ENCODE measurements at regions not wholly inside any gene's neighbourhood (a gene's known extent, or its start where the extent isn't known, plus 50 kb on each side); places are given as distances from the start of the nearest gene placed in this dataset.

- H3K4me3 ChIP-seq (replicated peaks; ENCODE audit: low read depth, low read length) = no peak overlapping the region
- DNase-seq (ENCODE audit: extremely low read depth, insufficient read length) = no peak
- H3K27me3 ChIP-seq (replicated peaks; ENCODE audit: control insufficient read depth, insufficient read depth, low read length) = no peaks in the 10 kb centered on the region; the same call in 1 of the 2 replicates
- TF ChIP-seq CTCF (IDR thresholded peaks at IDR 0.05; ENCODE audit: insufficient read depth, low read length, poor library complexity, severe bottlenecking) = no peak
- no peaks in the 10 kb centered on the region for H3K36me3 ChIP-seq (ENCODE audit: control insufficient read depth, insufficient read depth, low read length)
Observed at GRCh38 chr20:41726727-41727126, 108.5 kb upstream of the CHD6 start.

GRCh38 chr20:41719151-41719550 lies 101.0 kb upstream of the CHD6 start:
- DNase-seq (ENCODE audit: extremely low read depth, insufficient read length) = no peak
- H3K4me3 ChIP-seq (replicated peaks; ENCODE audit: low read depth, low read length) = no peak overlapping the region
- no peaks in the 10 kb centered on the region; the same call in 1 of the 2 replicates for H3K27me3 ChIP-seq (replicated peaks; ENCODE audit: control insufficient read depth, insufficient read depth, low read length)
- no peaks in the 10 kb centered on the region for H3K36me3 ChIP-seq (ENCODE audit: control insufficient read depth, insufficient read depth, low read length)
- no peak for TF ChIP-seq CTCF (IDR thresholded peaks at IDR 0.05; ENCODE audit: insufficient read depth, low read length, poor library complexity, severe bottlenecking)

- TF ChIP-seq CTCF (IDR thresholded peaks at IDR 0.05; ENCODE audit: insufficient read depth, low read length, poor library complexity, severe bottlenecking) = no peak
- no peak for DNase-seq (ENCODE audit: extremely low read depth, insufficient read length)
- H3K36me3 ChIP-seq (ENCODE audit: control insufficient read depth, insufficient read depth, low read length) = no peaks in the 10 kb centered on the region
- no peaks in the 10 kb centered on the region; the same call in 1 of the 2 replicates for H3K27me3 ChIP-seq (replicated peaks; ENCODE audit: control insufficient read depth, insufficient read depth, low read length)
- H3K4me3 ChIP-seq (replicated peaks; ENCODE audit: low read depth, low read length) = no peak overlapping the region
Observed at GRCh38 chr20:41717483-41717882, 99.3 kb upstream of the CHD6 start.

- no peaks in the 10 kb centered on the region for H3K36me3 ChIP-seq (ENCODE audit: control insufficient read depth, insufficient read depth, low read length)
- no peak for TF ChIP-seq CTCF (IDR thresholded peaks at IDR 0.05; ENCODE audit: insufficient read depth, low read length, poor library complexity, severe bottlenecking)
Observed at GRCh38 chr20:41716911-41717310, 98.7 kb upstream of the CHD6 start.

GRCh38 chr20:41716436-41716835 lies 98.3 kb upstream of the CHD6 start:
- DNase-seq (ENCODE audit: extremely low read depth, insufficient read length) = no peak
- TF ChIP-seq CTCF (IDR thresholded peaks at IDR 0.05; ENCODE audit: insufficient read depth, low read length, poor library complexity, severe bottlenecking) = no peak
- no peak overlapping the region for H3K4me3 ChIP-seq (replicated peaks; ENCODE audit: low read depth, low read length)
- no peaks in the 10 kb centered on the region for H3K36me3 ChIP-seq (ENCODE audit: control insufficient read depth, insufficient read depth, low read length)
- no peaks in the 10 kb centered on the region; the same call in 1 of the 2 replicates for H3K27me3 ChIP-seq (replicated peaks; ENCODE audit: control insufficient read depth, insufficient read depth, low read length)

More at GRCh38 chr20:41716911-41717310, 98.7 kb upstream of the CHD6 start:
- DNase-seq (ENCODE audit: extremely low read depth, insufficient read length) = no peak
- H3K4me3 ChIP-seq (replicated peaks; ENCODE audit: low read depth, low read length) = no peak overlapping the region
- H3K27me3 ChIP-seq (replicated peaks; ENCODE audit: control insufficient read depth, insufficient read depth, low read length) = no peaks in the 10 kb centered on the region; the same call in 1 of the 2 replicates

GRCh38 chr20:41715526-41715925 lies 97.3 kb upstream of the CHD6 start:
- H3K36me3 ChIP-seq (ENCODE audit: control insufficient read depth, insufficient read depth, low read length) = no peaks in the 10 kb centered on the region
- no peak overlapping the region for H3K4me3 ChIP-seq (replicated peaks; ENCODE audit: low read depth, low read length)
- no peak for DNase-seq (ENCODE audit: extremely low read depth, insufficient read length)
- H3K27me3 ChIP-seq (replicated peaks; ENCODE audit: control insufficient read depth, insufficient read depth, low read length) = peaks cover 1% of the 10 kb centered on the region
- no peak for TF ChIP-seq CTCF (IDR thresholded peaks at IDR 0.05; ENCODE audit: insufficient read depth, low read length, poor library complexity, severe bottlenecking)
